ENCODE measurements at regions not wholly inside any gene's neighbourhood (a gene's known extent, or its start where the extent isn't known, plus 50 kb on each side); places are given as distances from the start of the nearest gene placed in this dataset.

- Histone ChIP-seq H3K9me2 (replicated peaks; ENCODE audit: insufficient read depth, low read length) (no peaks in the 10 kb centered on the region), H3F3A (ENCODE audit: insufficient read depth, low read length) (peaks cover 22% of the 10 kb centered on the region), H2AFZ (ENCODE audit: low read length) (no peak overlapping the region), H3K27me3 (replicated peaks; ENCODE audit: insufficient read depth, low read length) (no peaks in the 10 kb centered on the region), H3K9ac (ENCODE audit: low read length) (no peak overlapping the region), H4K20me1 (ENCODE audit: insufficient read depth, low read length) (no peaks in the 10 kb centered on the region), H3K4me3 (ENCODE audit: low read length) (no peak overlapping the region), H3K36me3 (replicated peaks; ENCODE audit: insufficient read depth, low read length) (no peaks in the 10 kb centered on the region), H3K4me1 (ENCODE audit: low read length) (peaks cover 44% of the 10 kb centered on the region), H3K79me2 (ENCODE audit: low read length) (no peaks in the 10 kb centered on the region), H3K4me2 (ENCODE audit: low read depth, low read length) (no peak overlapping the region), H3K9me3 (replicated peaks; ENCODE audit: insufficient read depth, low read length) (no peaks in the 10 kb centered on the region), H3K27ac (ENCODE audit: low read length) (peak overlapping the region; percentile 95; the same call in 1 of the 2 replicates)
- TF ChIP-seq EZH2 (optimal IDR thresholded peaks at IDR 0.05; ENCODE audit: low read depth, low read length) = no peak
- TF ChIP-seq CTCF (IDR thresholded peaks at IDR 0.05; ENCODE audit: low read length) = no peak
- no peak for TF ChIP-seq EZH2phosphoT487 (IDR thresholded peaks at IDR 0.05; ENCODE audit: low read length)
- no peak for DNase-seq
Measured at GRCh38 chr5:54745599-54745998, 228.0 kb downstream of the SNX18 start.

DNA sequence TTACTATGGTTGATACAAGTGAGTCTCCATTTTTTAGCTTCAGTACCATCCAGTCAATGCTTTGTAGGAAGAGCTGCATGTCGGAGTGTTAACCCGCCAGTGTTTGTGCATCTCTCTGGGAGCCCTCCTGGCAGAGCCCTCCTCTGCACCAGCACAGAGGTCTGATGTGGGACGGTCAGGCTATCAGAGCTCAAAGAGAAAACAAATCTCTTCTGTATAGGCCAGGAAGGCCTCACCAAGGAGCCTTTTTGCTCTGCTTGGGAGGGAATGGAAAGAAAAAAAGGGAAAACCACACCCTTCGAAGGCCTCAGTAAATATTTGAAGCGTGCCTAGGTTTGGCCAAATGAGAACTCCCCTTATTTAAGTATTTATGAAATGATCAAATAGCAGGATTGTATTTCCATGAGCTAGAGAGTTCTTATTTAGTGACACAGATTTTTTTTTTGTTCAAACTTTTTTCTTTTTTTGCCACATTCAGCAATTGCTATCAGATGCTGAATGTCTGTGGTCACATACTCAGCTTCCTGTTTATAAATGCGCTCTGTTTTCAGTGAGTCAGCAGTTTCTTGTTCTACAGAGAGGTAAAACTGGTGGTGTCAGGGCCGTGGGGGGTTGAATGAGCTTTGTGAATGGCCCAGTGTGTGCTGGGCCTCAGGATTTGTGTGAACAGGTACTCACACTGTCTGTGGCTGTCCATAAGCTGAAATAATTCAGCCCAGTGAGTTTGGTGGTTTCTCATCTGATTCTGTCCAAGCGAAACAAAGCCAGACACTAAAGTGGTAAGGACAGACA is 226.6 kb downstream of the SNX18 start:
- H3K4me3 ChIP-seq (ENCODE audit: low read length) = no peak overlapping the region; the same call in 1 of the 2 replicates
- no peaks in the 10 kb centered on the region for H3K27me3 ChIP-seq (replicated peaks; ENCODE audit: insufficient read depth, low read length)
- peak; percentile 99 for DNase-seq
- no peaks in the 10 kb centered on the region for H4K20me1 ChIP-seq (ENCODE audit: insufficient read depth, low read length)
- peaks cover 44% of the 10 kb centered on the region for H3K4me1 ChIP-seq (ENCODE audit: low read length)
- H3K27ac ChIP-seq (ENCODE audit: low read length) = peak overlapping the region; percentile 95
- H3K36me3 ChIP-seq (replicated peaks; ENCODE audit: insufficient read depth, low read length) = no peaks in the 10 kb centered on the region
- no peaks in the 10 kb centered on the region for H3K79me2 ChIP-seq (ENCODE audit: low read length)
- no peaks in the 10 kb centered on the region for H3K9me2 ChIP-seq (replicated peaks; ENCODE audit: insufficient read depth, low read length)
- peaks cover 22% of the 10 kb centered on the region for H3F3A ChIP-seq (ENCODE audit: insufficient read depth, low read length)
- H2AFZ ChIP-seq (ENCODE audit: low read length) = peak overlapping the region; percentile 38
- TF ChIP-seq EZH2 (optimal IDR thresholded peaks at IDR 0.05; ENCODE audit: low read depth, low read length) (no peak), EZH2phosphoT487 (IDR thresholded peaks at IDR 0.05; ENCODE audit: low read length) (no peak), CTCF (IDR thresholded peaks at IDR 0.05; ENCODE audit: low read length) (no peak)
- H3K9ac ChIP-seq (ENCODE audit: low read length) = peak overlapping the region; percentile 54
- H3K4me2 ChIP-seq (ENCODE audit: low read depth, low read length) = peak overlapping the region; percentile 44
- no peaks in the 10 kb centered on the region for H3K9me3 ChIP-seq (replicated peaks; ENCODE audit: insufficient read depth, low read length)

GRCh38 chr5:54743581-54743980 is 226.0 kb downstream of the SNX18 start:
- peak overlapping the region; percentile 38 for H2AFZ ChIP-seq (ENCODE audit: low read length)
- no peak overlapping the region for H3K4me3 ChIP-seq (ENCODE audit: low read length)
- no peaks in the 10 kb centered on the region for H3K9me3 ChIP-seq (replicated peaks; ENCODE audit: insufficient read depth, low read length)
- H3K27me3 ChIP-seq (replicated peaks; ENCODE audit: insufficient read depth, low read length) = no peaks in the 10 kb centered on the region
- peak overlapping the region; percentile 44 for H3K4me2 ChIP-seq (ENCODE audit: low read depth, low read length)
- TF ChIP-seq EZH2phosphoT487 (IDR thresholded peaks at IDR 0.05; ENCODE audit: low read length) (no peak), EZH2 (optimal IDR thresholded peaks at IDR 0.05; ENCODE audit: low read depth, low read length) (no peak), CTCF (IDR thresholded peaks at IDR 0.05; ENCODE audit: low read length) (no peak)
- no peaks in the 10 kb centered on the region for H3K36me3 ChIP-seq (replicated peaks; ENCODE audit: insufficient read depth, low read length)
- peak overlapping the region; percentile 54 for H3K9ac ChIP-seq (ENCODE audit: low read length)
- H3K27ac ChIP-seq (ENCODE audit: low read length) = peak overlapping the region; percentile 95
- H4K20me1 ChIP-seq (ENCODE audit: insufficient read depth, low read length) = no peaks in the 10 kb centered on the region
- H3F3A ChIP-seq (ENCODE audit: insufficient read depth, low read length) = peaks cover 22% of the 10 kb centered on the region
- no peaks in the 10 kb centered on the region for H3K79me2 ChIP-seq (ENCODE audit: low read length)
- DNase-seq = no peak
- H3K4me1 ChIP-seq (ENCODE audit: low read length) = peaks cover 44% of the 10 kb centered on the region
- H3K9me2 ChIP-seq (replicated peaks; ENCODE audit: insufficient read depth, low read length) = no peaks in the 10 kb centered on the region
